GM23338 (cell line): ENCODE measurements at regions not wholly inside any gene's neighbourhood (a gene's known extent, or its start where the extent isn't known, plus 50 kb on each side); places are given as distances from the start of the nearest gene placed in this dataset.

Experiments used
- ATAC-seq: fragments of 200-7000 bp; cut with Tn5 transposase; 3 replicates; pipeline ENCODE4 v1.9.1; 2020
- DNase-seq: peaks from one replicate; pipeline ENCODE4 v3.0.0-alpha.2; 2015; ENCODE audit warnings: low spot score
- H2AFZ ChIP-seq: fragments of 200-600 bp; sonication (generic); 2 replicates; pipeline ENCODE4 v1.8.0; 2016; ENCODE audit warnings: antibody characterized with exemption, mild to moderate bottlenecking, moderate library complexity
- H3F3A ChIP-seq: fragments of 200-600 bp; sonication (generic); replicated peaks from 2 replicates; pipeline ENCODE4 v1.8.0; 2017; ENCODE audit warnings: antibody characterized with exemption, mixed run types, low read depth
- H3K27ac ChIP-seq: fragments of 200-600 bp; sonication (generic); 2 replicates; pipeline ENCODE4 v1.6.1; 2016; ENCODE audit warnings: low read depth
- H3K27me3 ChIP-seq: fragments of 200-600 bp; sonication (generic); 2 replicates; pipeline ENCODE4 v1.8.0; 2016; ENCODE audit warnings: mild to moderate bottlenecking, mixed run types, moderate library complexity; ENCODE audit not compliant: insufficient read depth
- H3K36me3 ChIP-seq: fragments of 200-600 bp; sonication (generic); 2 replicates; pipeline ENCODE4 v1.8.0; 2016; ENCODE audit warnings: mild to moderate bottlenecking; ENCODE audit not compliant: insufficient read depth
- H3K4me1 ChIP-seq: fragments of 200-600 bp; sonication (generic); 2 replicates; pipeline ENCODE4 v1.8.0; 2016; ENCODE audit warnings: mild to moderate bottlenecking, moderate library complexity; ENCODE audit not compliant: insufficient read depth
- H3K4me2 ChIP-seq: fragments of 200-600 bp; sonication (generic); 2 replicates; pipeline ENCODE4 v1.7.1; 2017; ENCODE audit warnings: mixed run types
- H3K4me3 ChIP-seq: fragments of 200-600 bp; sonication (generic); 2 replicates; pipeline ENCODE4 v1.6.1; 2016; ENCODE audit warnings: mixed run types
- H3K79me2 ChIP-seq: fragments of 200-600 bp; sonication (generic); replicated peaks from 2 replicates; pipeline ENCODE4 v1.8.0; 2017; ENCODE audit warnings: mild to moderate bottlenecking; ENCODE audit not compliant: insufficient read depth
- H3K9me2 ChIP-seq: fragments of 200-600 bp; sonication (generic); 2 replicates; pipeline ENCODE4 v1.8.0; 2017; ENCODE audit not compliant: insufficient read depth
- H4K20me1 ChIP-seq: fragments of 200-600 bp; sonication (generic); replicated peaks from 2 replicates; pipeline ENCODE4 v1.8.0; 2017; ENCODE audit warnings: mild to moderate bottlenecking; ENCODE audit not compliant: insufficient read depth
- H3K27ac Mint-ChIP-seq: 2 replicates; pipeline ENCODE4 v1.8.0; 2020; ENCODE audit warnings: inconsistent platforms, mild to moderate bottlenecking, moderate library complexity, mixed read lengths
- H3K27me3 Mint-ChIP-seq: 3 replicates; pipeline ENCODE4 v1.8.0; 2022; ENCODE audit warnings: low read depth, mild to moderate bottlenecking, moderate library complexity, mixed read lengths, inconsistent platforms; ENCODE audit not compliant: insufficient read depth, poor library complexity
- H3K36me3 Mint-ChIP-seq: 3 replicates; pipeline ENCODE4 v1.8.0; 2021; ENCODE audit warnings: low read depth, mild to moderate bottlenecking, inconsistent platforms, moderate library complexity, mixed read lengths
- H3K4me1 Mint-ChIP-seq: 3 replicates; pipeline ENCODE4 v1.8.0; 2020; ENCODE audit warnings: mild to moderate bottlenecking, inconsistent platforms, mixed read lengths
- H3K4me3 Mint-ChIP-seq: 3 replicates; pipeline ENCODE4 v1.8.0; 2021; ENCODE audit warnings: moderate library complexity, mild to moderate bottlenecking, inconsistent platforms, mixed read lengths
- H3K9me3 Mint-ChIP-seq: 3 replicates; pipeline ENCODE4 v1.8.0; 2020; ENCODE audit warnings: moderate library complexity, mild to moderate bottlenecking, inconsistent platforms, mixed read lengths
- CREB1 ChIP-seq: fragments of 250-450 bp; sonication (Bioruptor Pico); IDR thresholded peaks from 2 replicates; pipeline ENCODE4 v1.5.0; 2020; ENCODE audit warnings: low read depth, mild to moderate bottlenecking, moderate library complexity
- ETS1 ChIP-seq: IDR thresholded peaks from 2 replicates; pipeline ENCODE4 v1.6.1; 2016; ENCODE audit warnings: antibody characterized with exemption
- EZH2 ChIP-seq: fragments of 200-600 bp; sonication (generic); IDR thresholded peaks from one replicate; pipeline ENCODE4 v1.8.0; 2017; ENCODE audit warnings: antibody characterized with exemption, mild to moderate bottlenecking, low read depth; ENCODE audit not compliant: unreplicated experiment
- EZH2phosphoT487 ChIP-seq: fragments of 200-600 bp; sonication (generic); IDR thresholded peaks from one replicate; pipeline ENCODE4 v1.8.1; 2018; ENCODE audit warnings: antibody characterized with exemption; ENCODE audit not compliant: unreplicated experiment
- JUNB ChIP-seq: IDR thresholded peaks from one replicate; pipeline ENCODE4 v1.6.1; 2016; ENCODE audit warnings: antibody characterized with exemption; ENCODE audit not compliant: unreplicated experiment
- NANOG ChIP-seq: IDR thresholded peaks from 2 replicates; pipeline ENCODE4 v1.6.1; 2016; ENCODE audit warnings: antibody characterized with exemption, borderline replicate concordance
- POLR2AphosphoS5 ChIP-seq: IDR thresholded peaks from 2 replicates; pipeline ENCODE4 v1.6.1; 2016; ENCODE audit warnings: antibody characterized with exemption, low read depth
- REST ChIP-seq: IDR thresholded peaks from one replicate; pipeline ENCODE4 v1.6.1; 2018; ENCODE audit warnings: antibody characterized with exemption; ENCODE audit not compliant: unreplicated experiment
- STAT1 ChIP-seq: IDR thresholded peaks from one replicate; pipeline ENCODE4 v1.6.1; 2016; ENCODE audit warnings: antibody characterized with exemption; ENCODE audit not compliant: unreplicated experiment
- ZNF114 ChIP-seq: fragments of 250-450 bp; sonication (Bioruptor Pico); IDR thresholded peaks from 2 replicates; pipeline ENCODE4 v1.5.0; 2020; ENCODE audit warnings: mild to moderate bottlenecking, moderate library complexity
- ZNF331 ChIP-seq: fragments of 250-450 bp; sonication (Bioruptor Pico); IDR thresholded peaks from 2 replicates; pipeline ENCODE4 v1.5.0; 2020; ENCODE audit warnings: low read depth, mild to moderate bottlenecking, moderate library complexity
- ZNF462 ChIP-seq: fragments of 250-450 bp; sonication (Bioruptor Pico); IDR thresholded peaks from 2 replicates; pipeline ENCODE4 v1.5.0; 2020; ENCODE audit warnings: mild to moderate bottlenecking, moderate library complexity
- TF ChIP-seq, protein P1 (sequence below), 2 experiments: fragments of 200-600 bp in 1 of 2; sonication (generic) in 1 of 2; conservative IDR thresholded peaks; 2 replicates each; pipeline versions ENCODE4 v1.5.1 to v1.6.1; 2016 to 2017; ENCODE audit warnings: antibody characterized with exemption in 2 of 2, low read depth in 2 of 2, mild to moderate bottlenecking in 2 of 2, moderate library complexity in 1 of 2

DNA sequence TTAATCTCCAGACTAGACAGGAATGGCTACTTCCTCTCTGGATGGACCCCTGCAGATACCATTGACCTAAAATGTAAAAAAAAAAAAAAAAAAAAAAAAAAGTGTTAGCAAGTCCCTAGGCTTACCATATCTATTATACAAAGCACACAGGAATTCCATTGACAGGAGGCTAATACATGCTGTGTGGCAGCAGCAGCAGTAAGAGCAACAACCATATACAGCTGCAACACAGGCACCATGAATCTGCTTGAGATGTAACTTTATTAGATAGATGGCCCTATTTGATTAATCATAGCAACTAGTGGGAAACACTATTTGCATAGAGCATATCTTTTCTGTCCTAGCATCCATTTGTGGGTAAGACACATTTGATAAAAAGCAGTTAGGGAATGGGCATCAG, 1447.1 kb downstream of the FAM181B start:
- Histone ChIP-seq H3K79me2 (no peaks in the 10 kb centered on the region), H3K4me2 (no peak overlapping the region; the same call in 1 of the 2 replicates), H4K20me1 (no peaks in the 10 kb centered on the region), H3K4me3 (no peak overlapping the region), H2AFZ (no peak overlapping the region), H3K27ac (no peak overlapping the region), H3K9me2 (0 out of 2 replicates have a peak, but pooled peaks cover 3% of the 10 kb centered on the region), H3F3A (no peaks in the 10 kb centered on the region), H3K27me3 (no peaks in the 10 kb centered on the region), H3K36me3 (no peaks in the 10 kb centered on the region), H3K4me1 (peaks cover 17% of the 10 kb centered on the region)
- Mint-ChIP-seq H3K36me3 (peaks cover 6% of the 10 kb centered on the region; the same call in 2 of the 3 replicates), H3K4me3 (no peak overlapping the region), H3K27me3 (no peaks in the 10 kb centered on the region), H3K27ac (no peak overlapping the region), H3K9me3 (peaks cover 17% of the 10 kb centered on the region), H3K4me1 (peaks cover 17% of the 10 kb centered on the region; the same call in 2 of the 3 replicates)
- peak; percentile 17 for DNase-seq
- TF ChIP-seq JUNB (no peak), ETS1 (no peak), NANOG (no peak), ZNF331 (CRISPR knock-in tag) (no peak), CREB1 (no peak), ZNF114 (CRISPR knock-in tag) (no peak), POLR2AphosphoS5 (no peak), STAT1 (no peak), REST (no peak), EZH2phosphoT487 (no peak), ZNF462 (CRISPR knock-in tag) (no peak), EZH2 (no peak)
- TF ChIP-seq, protein P1, sequence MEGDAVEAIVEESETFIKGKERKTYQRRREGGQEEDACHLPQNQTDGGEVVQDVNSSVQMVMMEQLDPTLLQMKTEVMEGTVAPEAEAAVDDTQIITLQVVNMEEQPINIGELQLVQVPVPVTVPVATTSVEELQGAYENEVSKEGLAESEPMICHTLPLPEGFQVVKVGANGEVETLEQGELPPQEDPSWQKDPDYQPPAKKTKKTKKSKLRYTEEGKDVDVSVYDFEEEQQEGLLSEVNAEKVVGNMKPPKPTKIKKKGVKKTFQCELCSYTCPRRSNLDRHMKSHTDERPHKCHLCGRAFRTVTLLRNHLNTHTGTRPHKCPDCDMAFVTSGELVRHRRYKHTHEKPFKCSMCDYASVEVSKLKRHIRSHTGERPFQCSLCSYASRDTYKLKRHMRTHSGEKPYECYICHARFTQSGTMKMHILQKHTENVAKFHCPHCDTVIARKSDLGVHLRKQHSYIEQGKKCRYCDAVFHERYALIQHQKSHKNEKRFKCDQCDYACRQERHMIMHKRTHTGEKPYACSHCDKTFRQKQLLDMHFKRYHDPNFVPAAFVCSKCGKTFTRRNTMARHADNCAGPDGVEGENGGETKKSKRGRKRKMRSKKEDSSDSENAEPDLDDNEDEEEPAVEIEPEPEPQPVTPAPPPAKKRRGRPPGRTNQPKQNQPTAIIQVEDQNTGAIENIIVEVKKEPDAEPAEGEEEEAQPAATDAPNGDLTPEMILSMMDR (conservative IDR thresholded peaks at IDR 0.05; ENCODE audit: low read depth in 2 of 2) = no peak
- ATAC-seq = peak; percentile 36; the same call in 1 of the 3 replicates
